HG03469 (cell line): ENCODE measurements at regions not wholly inside any gene's neighbourhood (a gene's known extent, or its start where the extent isn't known, plus 50 kb on each side); places are given as distances from the start of the nearest gene placed in this dataset.
"Not testable (repeated sequence)": the region's sequence is repeated elsewhere in the genome, so short reads cannot be mapped to it uniquely, and the experiment has no call there.

Experiments used
- ATAC-seq: cut with Tn5 transposase; IDR thresholded peaks from one replicate; pipeline ENCODE4 v1.9.1; 2021; ENCODE audit warnings: mild to moderate bottlenecking, moderate library complexity, moderate number of reproducible peaks; ENCODE audit not compliant: unreplicated experiment

- no peak for ATAC-seq
These were observed 450.3 kb upstream of the BTBD3 start for GRCh38 chr20:11467436-11467835.

GRCh38 chr20:11468880-11469279 lies 448.8 kb upstream of the BTBD3 start:
- ATAC-seq, result no peak

- ATAC-seq, result no peak
These were observed 447.8 kb upstream of the BTBD3 start for GRCh38 chr20:11469795-11470435.

GRCh38 chr20:11473983-11474382 lies 443.7 kb upstream of the BTBD3 start:
- ATAC-seq, result no peak

- ATAC-seq, result no peak
These were observed 434.0 kb upstream of the BTBD3 start for GRCh38 chr20:11483697-11484096.

- ATAC-seq, result no peak
These were observed 433.2 kb upstream of the BTBD3 start for GRCh38 chr20:11484479-11484878.

GRCh38 chr20:11492386-11492785 lies 425.3 kb upstream of the BTBD3 start:
- ATAC-seq, result no peak

GRCh38 chr20:11492846-11493245 lies 424.8 kb upstream of the BTBD3 start:
- no peak for ATAC-seq

- ATAC-seq, result no peak
These were observed 421.3 kb upstream of the BTBD3 start for GRCh38 chr20:11496380-11496779.

- ATAC-seq, result no peak
These were observed 420.1 kb upstream of the BTBD3 start for GRCh38 chr20:11497545-11497944.

GRCh38 chr20:11499101-11499634 lies 418.5 kb upstream of the BTBD3 start:
- no peak for ATAC-seq

GRCh38 chr20:11502061-11502460 lies 415.6 kb upstream of the BTBD3 start:
- no peak for ATAC-seq

- ATAC-seq, result no peak
These were observed 415.0 kb upstream of the BTBD3 start for GRCh38 chr20:11502671-11503070.

- no peak for ATAC-seq
These were observed 407.9 kb upstream of the BTBD3 start for GRCh38 chr20:11509776-11510175.

GRCh38 chr20:11511821-11512220 lies 405.9 kb upstream of the BTBD3 start:
- ATAC-seq, result no peak

- ATAC-seq, result not testable (repeated sequence)
These were observed 404.4 kb upstream of the BTBD3 start for GRCh38 chr20:11513241-11513745.

GRCh38 chr20:11516448-11516847 lies 401.2 kb upstream of the BTBD3 start:
- no peak for ATAC-seq

- no peak for ATAC-seq
These were observed 397.1 kb upstream of the BTBD3 start for GRCh38 chr20:11520596-11520995.

- ATAC-seq, result no peak
These were observed 396.0 kb upstream of the BTBD3 start for GRCh38 chr20:11521476-11522365.

GRCh38 chr20:11522366-11522741 lies 395.3 kb upstream of the BTBD3 start:
- ATAC-seq, result no peak

GRCh38 chr20:11529047-11529446 lies 388.6 kb upstream of the BTBD3 start:
- ATAC-seq, result no peak

- no peak for ATAC-seq
These were observed 380.7 kb upstream of the BTBD3 start for GRCh38 chr20:11537032-11537431.
